ENCODE measurements at regions not wholly inside any gene's neighbourhood (a gene's known extent, or its start where the extent isn't known, plus 50 kb on each side); places are given as distances from the start of the nearest gene placed in this dataset.

GRCh38 chr18:37985126-37985525 lies 419.5 kb upstream of the CELF4 start:
- no peak for DNase-seq

- no peak for DNase-seq
These were observed 415.0 kb upstream of the CELF4 start for GRCh38 chr18:37980556-37980955.

- no peak for DNase-seq
These were observed 409.8 kb upstream of the CELF4 start for GRCh38 chr18:37975446-37975845.

GRCh38 chr18:37967261-37967660 lies 401.7 kb upstream of the CELF4 start:
- DNase-seq, result no peak

GRCh38 chr18:37965572-37965970 lies 400.0 kb upstream of the CELF4 start:
- DNase-seq, result no peak

GRCh38 chr18:37964885-37965571 lies 399.4 kb upstream of the CELF4 start:
- DNase-seq, result no peak

- no peak for DNase-seq
These were observed 398.2 kb upstream of the CELF4 start for GRCh38 chr18:37963837-37964236.

GRCh38 chr18:37962316-37962966 lies 396.8 kb upstream of the CELF4 start:
- no peak for DNase-seq

GRCh38 chr18:37958499-37958898 lies 392.9 kb upstream of the CELF4 start:
- DNase-seq, result no peak

GRCh38 chr18:37956902-37957301 lies 391.3 kb upstream of the CELF4 start:
- DNase-seq, result no peak

GRCh38 chr18:37956020-37956419 lies 390.4 kb upstream of the CELF4 start:
- DNase-seq, result no peak

GRCh38 chr18:37955201-37955600 lies 389.6 kb upstream of the CELF4 start:
- DNase-seq, result no peak

GRCh38 chr18:37953876-37954275 lies 388.3 kb upstream of the CELF4 start:
- DNase-seq, result no peak

- DNase-seq, result no peak
These were observed 382.9 kb upstream of the CELF4 start for GRCh38 chr18:37948471-37948870.

GRCh38 chr18:37946324-37946723 lies 380.7 kb upstream of the CELF4 start:
- DNase-seq, result no peak

- no peak for DNase-seq
These were observed 379.2 kb upstream of the CELF4 start for GRCh38 chr18:37944700-37945270.

GRCh38 chr18:37937287-37937686 lies 371.7 kb upstream of the CELF4 start:
- DNase-seq, result no peak

GRCh38 chr18:37935086-37935485 lies 369.5 kb upstream of the CELF4 start:
- DNase-seq, result no peak

- DNase-seq, result no peak
These were observed 365.0 kb upstream of the CELF4 start for GRCh38 chr18:37930640-37931039.

- no peak for DNase-seq
These were observed 356.6 kb upstream of the CELF4 start for GRCh38 chr18:37922162-37922561.

GRCh38 chr18:37920865-37921264 lies 355.3 kb upstream of the CELF4 start:
- no peak for DNase-seq

GRCh38 chr18:37913051-37913450 lies 347.5 kb upstream of the CELF4 start:
- DNase-seq, result no peak

GRCh38 chr18:37902344-37902743 lies 336.7 kb upstream of the CELF4 start:
- no peak for DNase-seq

- DNase-seq, result no peak
These were observed 334.7 kb upstream of the CELF4 start for GRCh38 chr18:37900326-37900725.

GRCh38 chr18:37889963-37890362 lies 324.4 kb upstream of the CELF4 start:
- no peak for DNase-seq
